ENCODE measurements at regions not wholly inside any gene's neighbourhood (a gene's known extent, or its start where the extent isn't known, plus 50 kb on each side); places are given as distances from the start of the nearest gene placed in this dataset. TPM values are rescaled to one million over a fixed set of nuclear protein-coding genes. Genes with fewer than 3 reads are reported as not detected.

Small RNA genes lying in the stretch of these regions (small RNA-seq; reads per million reads assigned to genes)
- not detected for gene CU639417.2

Measured in thyroid gland (tissue), 1 donor.